HepG2 (cell line): ENCODE measurements at regions not wholly inside any gene's neighbourhood (a gene's known extent, or its start where the extent isn't known, plus 50 kb on each side); places are given as distances from the start of the nearest gene placed in this dataset.

Source experiments
- ATAC-seq: fragments of 200-7000 bp; cut with Tn5 transposase; 3 replicates; pipeline ENCODE4 v1.9.1; 2020; ENCODE audit warnings: mild to moderate bottlenecking, moderate library complexity
- BruUV-seq: library from RNA; stranded (reverse); fragments of 400-500 nt; replicated peaks from 2 replicates; lab custom pipeline; 2021; lab: Mats Ljungman, UMichigan
- CTCF ChIA-PET: fragments of 300-600 bp; formaldehyde crosslinking; extraction: SDS; loops from one replicate; lab custom pipeline; 2021; ENCODE audit warnings: low total read pairs, inconsistent platforms, low intra/inter-chr PET ratio; lab: Yijun Ruan, JAX
- POLR2A ChIA-PET: fragments of 350-600 bp; sonication (Branson Sonifier 250); formaldehyde crosslinking; loops from one replicate; lab custom pipeline; 2020; ENCODE audit warnings: antibody characterized with exemption, inconsistent platforms; lab: Yijun Ruan, JAX
- DNase-seq: peaks from one replicate; pipeline ENCODE4 v3.0.0-alpha.2; 2015; ENCODE audit warnings: low spot score
- FAIRE-seq: peaks from 3 replicates; lab custom pipeline; 2011; peaks lifted over from hg19 to GRCh38; lab: Jason Lieb, UNC
- H2AFZ ChIP-seq: one replicate; pipeline ENCODE4 v1.6.1; 2011; ENCODE audit warnings: low read length, inconsistent platforms
- H3K27ac ChIP-seq: fragments of 300-600 bp; 3 replicates; pipeline ENCODE4 v1.8.0; 2011; ENCODE audit warnings: mixed run types, mild to moderate bottlenecking, mixed read lengths, low read length, inconsistent platforms; ENCODE audit not compliant: insufficient read depth; ENCODE audit errors: extremely low read length
- H3K27me3 ChIP-seq, 2 experiments: fragments of 200-600 bp in 1 of 2; 2 replicates in 1 of 2; 3 replicates in 1 of 2; pipeline versions ENCODE4 v1.6.0 to v1.8.0; 2011; ENCODE audit warnings: low read length in 2 of 2, mild to moderate bottlenecking in 2 of 2, moderate library complexity in 2 of 2, inconsistent platforms in 1 of 2; ENCODE audit not compliant: insufficient read depth in 2 of 2, control insufficient read depth in 1 of 2
- H3K36me3 ChIP-seq, 2 experiments: fragments of 200-600 bp in 1 of 2; replicated peaks in 1 of 2; 2 replicates in 1 of 2; 3 replicates in 1 of 2; pipeline versions ENCODE4 v1.5.1 to v1.8.0; 2011; ENCODE audit warnings: low read length in 2 of 2, inconsistent platforms in 1 of 2; ENCODE audit not compliant: insufficient read depth in 2 of 2, control insufficient read depth in 1 of 2
- H3K4me1 ChIP-seq: 2 replicates; pipeline ENCODE4 v1.5.1; 2012; ENCODE audit warnings: low read length, inconsistent platforms; ENCODE audit not compliant: insufficient read depth
- H3K4me2 ChIP-seq: 2 replicates; pipeline ENCODE4 v1.6.0; 2011; ENCODE audit warnings: low read depth, low read length, inconsistent platforms
- H3K4me3 ChIP-seq, 3 experiments: fragments of 200-600 bp in 1 of 3; sonication (generic), shearing (Covaris generic) in 1 of 3; replicated peaks in 1 of 3; 2 replicates each; pipeline ENCODE4 v1.5.1; 2011 to 2016; ENCODE audit warnings: low read length in 3 of 3, inconsistent platforms in 2 of 3, low read depth in 2 of 3, mild to moderate bottlenecking in 2 of 3, control low read depth in 1 of 3, mixed read lengths in 1 of 3; ENCODE audit not compliant: insufficient read depth in 1 of 3
- H3K79me2 ChIP-seq: one replicate; pipeline ENCODE4 v1.6.1; 2011; ENCODE audit warnings: low read length, inconsistent platforms; ENCODE audit not compliant: insufficient read depth
- H3K9ac ChIP-seq: 2 replicates; pipeline ENCODE4 v1.6.0; 2011; ENCODE audit warnings: mild to moderate bottlenecking, low read depth, low read length, inconsistent platforms; ENCODE audit not compliant: insufficient read depth
- H3K9me3 ChIP-seq: 2 replicates; pipeline ENCODE4 v1.5.1; 2012; ENCODE audit warnings: mild to moderate bottlenecking, low read length
- H4K20me1 ChIP-seq: 2 replicates; pipeline ENCODE4 v1.6.0; 2011; ENCODE audit warnings: inconsistent platforms, mild to moderate bottlenecking, low read length, moderate library complexity; ENCODE audit not compliant: insufficient read depth
- ATF6 ChIP-seq: sonication (generic); formaldehyde crosslinking; conservative IDR thresholded peaks from 2 replicates; pipeline ENCODE4 v1.4.0; 2020; ENCODE audit warnings: missing genetic modification reagents
- CHCHD3 ChIP-seq: sonication (generic); formaldehyde crosslinking; IDR thresholded peaks from 2 replicates; pipeline ENCODE4 v1.8.0; 2022; ENCODE audit warnings: mild to moderate bottlenecking, missing genetic modification reagents, moderate library complexity
- ELF4 ChIP-seq: sonication (generic); formaldehyde crosslinking; IDR thresholded peaks from 2 replicates; pipeline ENCODE4 v1.5.0; 2020; ENCODE audit warnings: missing genetic modification reagents, mild to moderate bottlenecking, moderate library complexity, borderline replicate concordance
- HDAC1 ChIP-seq: sonication (generic); formaldehyde crosslinking; IDR thresholded peaks from 2 replicates; pipeline ENCODE4 v1.5.1; 2020; ENCODE audit warnings: mild to moderate bottlenecking, missing genetic modification reagents
- MAFK ChIP-seq, 2 experiments: IDR thresholded peaks in 1 of 2; conservative IDR thresholded peaks in 1 of 2; 2 replicates each; pipeline ENCODE4 v1.6.1; 2011; ENCODE audit warnings: improper control_type of control experiment in 2 of 2, low read length in 2 of 2
- MED8 ChIP-seq: sonication (generic); formaldehyde crosslinking; IDR thresholded peaks from 2 replicates; pipeline ENCODE4 v1.8.1; 2023; ENCODE audit warnings: mild to moderate bottlenecking, missing genetic modification reagents; ENCODE audit not compliant: insufficient replicate concordance
- MZF1 ChIP-seq: sonication (generic); formaldehyde crosslinking; IDR thresholded peaks from 2 replicates; pipeline ENCODE4 v1.8.1; 2023; ENCODE audit warnings: mild to moderate bottlenecking, missing genetic modification reagents, borderline replicate concordance
- NFATC3 ChIP-seq: sonication (generic); formaldehyde crosslinking; IDR thresholded peaks from 2 replicates; pipeline ENCODE4 v1.5.1; 2020; ENCODE audit warnings: mild to moderate bottlenecking, missing genetic modification reagents
- NR2F2 ChIP-seq: IDR thresholded peaks from 2 replicates; pipeline ENCODE4 v1.6.1; 2012; ENCODE audit warnings: low read depth, inconsistent platforms, borderline replicate concordance
- NR2F6 ChIP-seq, 2 experiments: IDR thresholded peaks; 2 replicates each; pipeline ENCODE4 v1.6.1; 2016; ENCODE audit warnings: antibody characterized with exemption in 1 of 2, mild to moderate bottlenecking in 1 of 2
- PPARG ChIP-seq: conservative IDR thresholded peaks from 2 replicates; pipeline ENCODE4 v1.6.1; 2016; ENCODE audit warnings: missing biosample characterization, missing genetic modification reagents
- PRMT3 ChIP-seq: sonication (generic); formaldehyde crosslinking; IDR thresholded peaks from 2 replicates; pipeline ENCODE4 v1.8.1; 2022; ENCODE audit warnings: low read depth, mild to moderate bottlenecking, moderate library complexity, missing genetic modification reagents, borderline replicate concordance
- TOPORS ChIP-seq: sonication (generic); formaldehyde crosslinking; IDR thresholded peaks from 2 replicates; pipeline ENCODE4 v1.8.0; 2023; ENCODE audit warnings: mild to moderate bottlenecking, missing genetic modification reagents
- ZNF317 ChIP-seq: sonication (generic); formaldehyde crosslinking; IDR thresholded peaks from 2 replicates; pipeline ENCODE4 v1.5.0; 2020; ENCODE audit warnings: mild to moderate bottlenecking, missing genetic modification reagents
- ZNF354B ChIP-seq: sonication (generic); formaldehyde crosslinking; IDR thresholded peaks from 2 replicates; pipeline ENCODE4 v1.8.0; 2022; ENCODE audit warnings: mild to moderate bottlenecking, missing genetic modification reagents
- ZNF670 ChIP-seq: sonication (generic); formaldehyde crosslinking; IDR thresholded peaks from 2 replicates; pipeline ENCODE4 v1.8.0; 2022; ENCODE audit warnings: mild to moderate bottlenecking, missing genetic modification reagents, borderline replicate concordance
- WGBS: methylation state at CpG from one replicate; pipeline ENCODE4 v1.1.6; 2017; ENCODE audit warnings: low lambda C conversion rate; 5-methylcytosine and 5-hydroxymethylcytosine counted together
- in situ Hi-C: cut with HindIII; loops from 2 replicates; pipeline ENCODE4 v1.10.0; 2017; ENCODE audit warnings: low pct_unique_long_range_greater_than_20kb; ENCODE audit not compliant: extremely low pct_ligation_motif_present
- intact Hi-C: fragments of 100-400 bp; cut with micrococcal nuclease; formaldehyde crosslinking; loops from one replicate; pipeline ENCODE4 v1.10.0; 2022; ENCODE audit not compliant: unreplicated experiment
- TF ChIP-seq, protein P1 (sequence below): sonication (generic); formaldehyde crosslinking; IDR thresholded peaks from 2 replicates; pipeline ENCODE4 v1.8.1; 2023; ENCODE audit warnings: mild to moderate bottlenecking, missing genetic modification reagents

DNA sequence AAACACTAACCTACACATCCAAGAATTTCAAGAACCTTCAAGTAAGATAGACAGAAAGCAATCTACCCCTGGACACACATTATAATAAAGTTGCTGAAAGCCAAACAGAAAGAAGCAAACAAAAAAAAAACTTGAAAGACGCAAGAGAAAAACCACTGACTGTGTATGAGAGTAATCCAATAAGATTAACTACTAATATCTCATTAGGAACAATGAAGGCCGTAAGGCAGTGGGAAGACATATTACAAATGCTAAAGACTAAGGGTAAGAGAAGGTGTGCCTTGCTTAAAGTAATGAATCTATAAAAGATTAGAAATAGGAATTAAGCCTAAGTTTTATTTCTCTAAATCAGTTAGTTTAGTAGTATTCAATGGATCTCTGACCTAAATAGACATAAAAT is 1109.1 kb downstream of the JRKL start:
- WGBS, result 65% methylated on average over 2 of the region's 2 CpGs
- TF ChIP-seq HDAC1 (CRISPR knock-in tag) (no peak), ZNF317 (CRISPR knock-in tag) (peak; percentile 86)
- Histone ChIP-seq H3K27ac (no peak overlapping the region), H3K79me2 (no peaks in the 10 kb centered on the region), H3K36me3 (no peaks in the 10 kb centered on the region), H3K9ac (no peak overlapping the region), H4K20me1 (no peaks in the 10 kb centered on the region), H3K4me2 (no peak overlapping the region), H2AFZ (no peak overlapping the region), H3K4me1 (no peaks in the 10 kb centered on the region), H3K9me3 (no peaks in the 10 kb centered on the region; the same call in 1 of the 2 replicates), H3K4me3 (no peak overlapping the region), H3K27me3 (no peaks in the 10 kb centered on the region)
- in situ Hi-C loops, result no loop called here
- CTCF ChIA-PET, result no interaction called here
- intact Hi-C loops, result no loop called here
- no peak for DNase-seq
- no TSS peak for BruUV-seq
- no peak for ATAC-seq
- POLR2A ChIA-PET, result no interaction called here
- FAIRE-seq, result no peak

- Histone ChIP-seq H3K4me1 (no peaks in the 10 kb centered on the region), H3K9me3 (no peaks in the 10 kb centered on the region; the same call in 1 of the 2 replicates), H2AFZ (no peak overlapping the region), H3K79me2 (no peaks in the 10 kb centered on the region), H3K4me2 (no peak overlapping the region), H3K27ac (no peak overlapping the region), H4K20me1 (no peaks in the 10 kb centered on the region), H3K4me3 (no peak overlapping the region), H3K36me3 (no peaks in the 10 kb centered on the region), H3K9ac (no peak overlapping the region), H3K27me3 (no peaks in the 10 kb centered on the region)
- in situ Hi-C loops, result no loop called here
- FAIRE-seq (no peak), ATAC-seq (no peak), DNase-seq (no peak)
- intact Hi-C loops, result no loop called here
- WGBS, result 0% methylated on average over 1 of the region's 1 CpG
- ChIA-PET POLR2A (no interaction called here), CTCF (no interaction called here)
- BruUV-seq, result no TSS peak
- TF ChIP-seq MAFK (conservative IDR thresholded peaks at IDR 0.05 in 1 of 2, IDR thresholded peaks at IDR 0.05 in 1 of 2; ENCODE audit: low read length in 2 of 2) (no peak), MZF1 (CRISPR knock-in tag) (no peak), PPARG (CRISPR knock-in tag) (no peak), ZNF670 (CRISPR knock-in tag) (no peak), TOPORS (CRISPR knock-in tag) (no peak), ZNF354B (no peak), MED8 (CRISPR knock-in tag) (no peak), NR2F6 (IDR thresholded peaks at IDR 0.05) (no peak), NR2F6 (CRISPR knock-in tag; IDR thresholded peaks at IDR 0.05) (no peak), NFATC3 (no peak), ELF4 (CRISPR knock-in tag) (no peak), NR2F2 (no peak), ATF6 (CRISPR knock-in tag) (no peak), CHCHD3 (no peak), PRMT3 (CRISPR knock-in tag) (no peak)
- TF ChIP-seq, protein P1, sequence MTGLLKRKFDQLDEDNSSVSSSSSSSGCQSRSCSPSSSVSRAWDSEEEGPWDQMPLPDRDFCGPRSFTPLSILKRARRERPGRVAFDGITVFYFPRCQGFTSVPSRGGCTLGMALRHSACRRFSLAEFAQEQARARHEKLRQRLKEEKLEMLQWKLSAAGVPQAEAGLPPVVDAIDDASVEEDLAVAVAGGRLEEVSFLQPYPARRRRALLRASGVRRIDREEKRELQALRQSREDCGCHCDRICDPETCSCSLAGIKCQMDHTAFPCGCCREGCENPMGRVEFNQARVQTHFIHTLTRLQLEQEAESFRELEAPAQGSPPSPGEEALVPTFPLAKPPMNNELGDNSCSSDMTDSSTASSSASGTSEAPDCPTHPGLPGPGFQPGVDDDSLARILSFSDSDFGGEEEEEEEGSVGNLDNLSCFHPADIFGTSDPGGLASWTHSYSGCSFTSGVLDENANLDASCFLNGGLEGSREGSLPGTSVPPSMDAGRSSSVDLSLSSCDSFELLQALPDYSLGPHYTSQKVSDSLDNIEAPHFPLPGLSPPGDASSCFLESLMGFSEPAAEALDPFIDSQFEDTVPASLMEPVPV (CRISPR knock-in tag), result no peak
Observed at GRCh38 chr11:97502201-97502600, 1112.4 kb downstream of the JRKL start.
